HepG2 (cell line): ENCODE measurements at regions not wholly inside any gene's neighbourhood (a gene's known extent, or its start where the extent isn't known, plus 50 kb on each side); places are given as distances from the start of the nearest gene placed in this dataset.

Experiments
- ATAD3A ChIP-seq: sonication (generic); formaldehyde crosslinking; IDR thresholded peaks from 2 replicates; pipeline ENCODE4 v1.4.0; 2020; ENCODE audit warnings: missing genetic modification reagents
- ATM ChIP-seq: fragments of 450-650 bp; IDR thresholded peaks from 2 replicates; pipeline ENCODE4 v1.7.1; 2017; ENCODE audit warnings: mild to moderate bottlenecking, borderline replicate concordance
- CEBPG ChIP-seq: IDR thresholded peaks from 2 replicates; pipeline ENCODE4 v1.6.1; 2016
- ETV5 ChIP-seq: IDR thresholded peaks from 2 replicates; pipeline ENCODE4 v1.6.1; 2018; ENCODE audit warnings: missing biosample characterization, missing genetic modification reagents, inconsistent platforms, borderline replicate concordance
- GATA4 ChIP-seq: sonication (generic); IDR thresholded peaks from 2 replicates; pipeline ENCODE4 v1.6.1; 2016; ENCODE audit warnings: antibody characterized with exemption, low read depth, borderline replicate concordance
- HMG20A ChIP-seq: IDR thresholded peaks from 2 replicates; pipeline ENCODE4 v1.6.1; 2016; ENCODE audit warnings: borderline replicate concordance
- MLXIP ChIP-seq: sonication (generic); formaldehyde crosslinking; IDR thresholded peaks from 2 replicates; pipeline ENCODE4 v1.9.0; 2021; ENCODE audit warnings: missing genetic modification reagents, borderline replicate concordance
- RXRB ChIP-seq: IDR thresholded peaks from 2 replicates; pipeline ENCODE4 v1.6.1; 2016; ENCODE audit warnings: borderline replicate concordance, missing genetic modification reagents, missing compliant biosample characterization
- SALL2 ChIP-seq: sonication (generic); formaldehyde crosslinking; IDR thresholded peaks from 2 replicates; pipeline ENCODE4 v1.8.1; 2023; ENCODE audit warnings: mild to moderate bottlenecking, missing genetic modification reagents, inconsistent platforms
- TFE3 ChIP-seq: IDR thresholded peaks from 2 replicates; pipeline ENCODE4 v1.6.1; 2016
- ZFP36 ChIP-seq: fragments of 150-350 bp; IDR thresholded peaks from 2 replicates; pipeline ENCODE4 v1.6.1; 2018; ENCODE audit warnings: borderline replicate concordance, low read length, low read depth; ENCODE audit not compliant: partially characterized antibody
- ZFP41 ChIP-seq: sonication (generic); formaldehyde crosslinking; IDR thresholded peaks from 2 replicates; pipeline ENCODE4 v1.4.0; 2020; ENCODE audit warnings: mild to moderate bottlenecking, missing genetic modification reagents, borderline replicate concordance
- ZHX2 ChIP-seq, 2 experiments: sonication (generic) in 1 of 2; formaldehyde crosslinking in 1 of 2; IDR thresholded peaks; 2 replicates each; pipeline versions ENCODE4 v1.6.1 to v1.9.0; 2014 to 2022; ENCODE audit warnings: antibody characterized with exemption in 1 of 2, borderline replicate concordance in 1 of 2, inconsistent platforms in 1 of 2, low read depth in 1 of 2, missing genetic modification reagents in 1 of 2
- ZNF33B ChIP-seq: sonication (generic); formaldehyde crosslinking; IDR thresholded peaks from 2 replicates; pipeline ENCODE4 v1.5.1; 2020; ENCODE audit warnings: mild to moderate bottlenecking, missing genetic modification reagents
- ZNF501 ChIP-seq: sonication (generic); formaldehyde crosslinking; IDR thresholded peaks from 2 replicates; pipeline ENCODE4 v1.5.1; 2020; ENCODE audit warnings: mild to moderate bottlenecking, moderate library complexity, missing genetic modification reagents
- ZNF770 ChIP-seq: sonication (generic); formaldehyde crosslinking; IDR thresholded peaks from 2 replicates; pipeline ENCODE4 v1.5.0; 2020; ENCODE audit warnings: mild to moderate bottlenecking, missing genetic modification reagents

GRCh38 chr2:49836017-49836416 is 681.7 kb upstream of the FSHR start (continued):
- TF ChIP-seq ZHX2 (IDR thresholded peaks at IDR 0.05; ENCODE audit: low read depth) (no peak), ZHX2 (CRISPR knock-in tag; IDR thresholded peaks at IDR 0.05; ENCODE audit: borderline replicate concordance) (no peak), GATA4 (no peak), CEBPG (CRISPR knock-in tag) (no peak), SALL2 (CRISPR knock-in tag) (no peak), HMG20A (no peak), ATAD3A (CRISPR knock-in tag) (no peak), TFE3 (no peak), ZFP36 (no peak), ZNF33B (no peak), ZNF770 (CRISPR knock-in tag) (peak; percentile 97), ZFP41 (CRISPR knock-in tag) (no peak), MLXIP (CRISPR knock-in tag) (no peak), ZNF501 (CRISPR knock-in tag) (peak; percentile 23; the same call in 1 of the 2 replicates), RXRB (CRISPR knock-in tag) (peak; percentile 50; the same call in 1 of the 2 replicates), ETV5 (CRISPR knock-in tag) (peak; percentile 36; the same call in 1 of the 2 replicates), ATM (no peak)
